Progenitor cell of endocrine pancreas (in vitro differentiated cells): ENCODE measurements at regions not wholly inside any gene's neighbourhood (a gene's known extent, or its start where the extent isn't known, plus 50 kb on each side); places are given as distances from the start of the nearest gene placed in this dataset.

ENCODE experiments used
- DNase-seq: peaks from one replicate; pipeline ENCODE4 v3.0.0; 2021; ENCODE audit warnings: low spot score; ENCODE audit not compliant: unreplicated experiment
- H3K27ac Mint-ChIP-seq: 2 replicates; pipeline ENCODE4 v1.8.0; 2021; ENCODE audit warnings: mild to moderate bottlenecking, moderate library complexity, mixed read lengths
- H3K27me3 Mint-ChIP-seq: 2 replicates; pipeline ENCODE4 v1.8.0; 2021; ENCODE audit warnings: mixed read lengths
- H3K36me3 Mint-ChIP-seq: 2 replicates; pipeline ENCODE4 v1.8.0; 2022; ENCODE audit warnings: mixed read lengths; ENCODE audit not compliant: insufficient read depth
- H3K4me1 Mint-ChIP-seq: 2 replicates; pipeline ENCODE4 v1.8.0; 2021; ENCODE audit warnings: low read depth, mixed read lengths
- H3K4me3 Mint-ChIP-seq: 2 replicates; pipeline ENCODE4 v1.8.0; 2021; ENCODE audit warnings: low read depth, mild to moderate bottlenecking, moderate library complexity, mixed read lengths
- H3K9me3 Mint-ChIP-seq: 2 replicates; pipeline ENCODE4 v1.8.0; 2021; ENCODE audit warnings: low read depth, mixed read lengths
- CTCF ChIP-seq: fragments of 200-600 bp; sonication (generic); IDR thresholded peaks from one replicate; pipeline ENCODE4 v1.5.0; 2021; ENCODE audit warnings: antibody characterized with exemption, mild to moderate bottlenecking; ENCODE audit not compliant: unreplicated experiment

- H3K4me3 Mint-ChIP-seq, result no peak overlapping the region
- peaks cover 48% of the 10 kb centered on the region for H3K27me3 Mint-ChIP-seq
- no peaks in the 10 kb centered on the region for H3K36me3 Mint-ChIP-seq
- no peaks in the 10 kb centered on the region for H3K9me3 Mint-ChIP-seq
- no peak overlapping the region for H3K27ac Mint-ChIP-seq
- no peak for DNase-seq
- TF ChIP-seq CTCF, result no peak
- H3K4me1 Mint-ChIP-seq, result no peaks in the 10 kb centered on the region
Measured at GRCh38 chr10:130439766-130440165, 303.6 kb downstream of the GLRX3 start.

GRCh38 chr10:130440494-130440893, 304.3 kb downstream of the GLRX3 start:
- Mint-ChIP-seq H3K27me3 (peaks cover 50% of the 10 kb centered on the region), H3K4me3 (no peak overlapping the region), H3K9me3 (no peaks in the 10 kb centered on the region), H3K4me1 (no peaks in the 10 kb centered on the region), H3K27ac (no peak overlapping the region), H3K36me3 (no peaks in the 10 kb centered on the region)
- TF ChIP-seq CTCF, result no peak
- no peak for DNase-seq

GRCh38 chr10:130440971-130441370, 304.8 kb downstream of the GLRX3 start:
- no peak overlapping the region for H3K27ac Mint-ChIP-seq
- no peak overlapping the region for H3K4me3 Mint-ChIP-seq
- no peaks in the 10 kb centered on the region for H3K36me3 Mint-ChIP-seq
- TF ChIP-seq CTCF, result no peak
- DNase-seq, result no peak
- H3K27me3 Mint-ChIP-seq, result peaks cover 50% of the 10 kb centered on the region
- H3K4me1 Mint-ChIP-seq, result no peaks in the 10 kb centered on the region
- H3K9me3 Mint-ChIP-seq, result no peaks in the 10 kb centered on the region

- Mint-ChIP-seq H3K4me3 (no peak overlapping the region), H3K36me3 (no peaks in the 10 kb centered on the region), H3K9me3 (no peaks in the 10 kb centered on the region), H3K27ac (no peak overlapping the region), H3K4me1 (no peaks in the 10 kb centered on the region), H3K27me3 (peaks cover 48% of the 10 kb centered on the region)
- no peak for TF ChIP-seq CTCF
- no peak for DNase-seq
Measured at GRCh38 chr10:130443066-130443465, 306.9 kb downstream of the GLRX3 start.

GRCh38 chr10:130453036-130453720, 317.0 kb downstream of the GLRX3 start:
- no peak overlapping the region for H3K27ac Mint-ChIP-seq
- no peaks in the 10 kb centered on the region for H3K9me3 Mint-ChIP-seq
- no peaks in the 10 kb centered on the region for H3K4me1 Mint-ChIP-seq
- H3K4me3 Mint-ChIP-seq, result no peak overlapping the region
- no peaks in the 10 kb centered on the region for H3K36me3 Mint-ChIP-seq
- H3K27me3 Mint-ChIP-seq, result peaks cover 37% of the 10 kb centered on the region
- DNase-seq, result no peak
- no peak for TF ChIP-seq CTCF
